Astrocyte (in vitro differentiated cells and primary cell): ENCODE measurements at regions not wholly inside any gene's neighbourhood (a gene's known extent, or its start where the extent isn't known, plus 50 kb on each side); places are given as distances from the start of the nearest gene placed in this dataset.

Source experiments
- DNase-seq: peaks from one replicate; pipeline ENCODE4 v3.0.0-alpha.2; 2010; ENCODE audit warnings: low read depth
- FAIRE-seq: peaks from 2 replicates; lab custom pipeline; 2011; peaks lifted over from hg19 to GRCh38; lab: Jason Lieb, UNC
- H2AFZ ChIP-seq: 2 replicates; pipeline ENCODE4 v1.6.0; 2012; ENCODE audit warnings: low read depth, low read length, inconsistent platforms
- H3K27ac ChIP-seq: 2 replicates; pipeline ENCODE4 v1.5.1; 2011; ENCODE audit warnings: low read depth, low read length, inconsistent platforms
- H3K27me3 ChIP-seq: 2 replicates; pipeline ENCODE4 v1.6.0; 2011; ENCODE audit warnings: low read length, inconsistent platforms; ENCODE audit not compliant: insufficient read depth
- H3K36me3 ChIP-seq: 2 replicates; pipeline ENCODE4 v1.5.1; 2011; ENCODE audit warnings: low read length, inconsistent platforms; ENCODE audit not compliant: insufficient read depth
- H3K4me1 ChIP-seq: 2 replicates; pipeline ENCODE4 v1.5.1; 2011; ENCODE audit warnings: low read length, inconsistent platforms; ENCODE audit not compliant: insufficient read depth
- H3K4me2 ChIP-seq: 2 replicates; pipeline ENCODE4 v1.6.0; 2012; ENCODE audit warnings: low read length, inconsistent platforms
- H3K4me3 ChIP-seq: 2 replicates; pipeline ENCODE4 v1.5.1; 2011; ENCODE audit warnings: low read depth, mild to moderate bottlenecking, low read length, inconsistent platforms; ENCODE audit not compliant: insufficient read depth
- H3K79me2 ChIP-seq: 2 replicates; pipeline ENCODE4 v1.6.0; 2012; ENCODE audit warnings: mild to moderate bottlenecking, low read length, inconsistent platforms; ENCODE audit not compliant: insufficient read depth
- H3K9ac ChIP-seq: 2 replicates; pipeline ENCODE4 v1.6.0; 2012; ENCODE audit warnings: mild to moderate bottlenecking, low read length, inconsistent platforms
- H3K9me3 ChIP-seq: 2 replicates; pipeline ENCODE4 v1.5.1; 2012; ENCODE audit warnings: low read depth, mild to moderate bottlenecking, low read length, inconsistent platforms; ENCODE audit not compliant: insufficient read depth
- H4K20me1 ChIP-seq: 2 replicates; pipeline ENCODE4 v1.6.0; 2012; ENCODE audit warnings: low read length, inconsistent platforms; ENCODE audit not compliant: insufficient read depth
- H3K27ac Mint-ChIP-seq: one replicate; pipeline ENCODE4 v1.8.0; 2021; ENCODE audit warnings: mild to moderate bottlenecking, mixed read lengths; ENCODE audit not compliant: unreplicated experiment
- H3K27me3 Mint-ChIP-seq: one replicate; pipeline ENCODE4 v1.8.0; 2021; ENCODE audit warnings: low read depth, mixed read lengths; ENCODE audit not compliant: unreplicated experiment
- H3K36me3 Mint-ChIP-seq: one replicate; pipeline ENCODE4 v1.8.0; 2021; ENCODE audit warnings: low read depth, mixed read lengths; ENCODE audit not compliant: unreplicated experiment
- H3K4me1 Mint-ChIP-seq: one replicate; pipeline ENCODE4 v1.8.0; 2021; ENCODE audit warnings: low read depth, mixed read lengths; ENCODE audit not compliant: unreplicated experiment
- H3K4me3 Mint-ChIP-seq: one replicate; pipeline ENCODE4 v1.8.0; 2021; ENCODE audit warnings: mild to moderate bottlenecking, moderate library complexity, mixed read lengths; ENCODE audit not compliant: unreplicated experiment
- H3K9me3 Mint-ChIP-seq: one replicate; pipeline ENCODE4 v1.8.0; 2021; ENCODE audit warnings: mild to moderate bottlenecking, mixed read lengths; ENCODE audit not compliant: unreplicated experiment
- CTCF ChIP-seq: IDR thresholded peaks from 2 replicates; pipeline ENCODE4 v1.5.1; 2011; ENCODE audit warnings: low read depth, mild to moderate bottlenecking, inconsistent platforms, low read length, moderate library complexity; ENCODE audit not compliant: insufficient read depth
- EZH2 ChIP-seq: IDR thresholded peaks from 2 replicates; pipeline ENCODE4 v1.6.1; 2012; ENCODE audit warnings: mild to moderate bottlenecking, low read length, inconsistent platforms; ENCODE audit not compliant: insufficient read depth

GRCh38 chr17:59465949-59466307, 99.5 kb upstream of the DHX40 start:
- Histone ChIP-seq H3K27ac (no peak overlapping the region), H3K36me3 (no peaks in the 10 kb centered on the region), H3K27me3 (peaks cover 2% of the 10 kb centered on the region), H3K4me1 (no peaks in the 10 kb centered on the region), H3K4me2 (no peak overlapping the region), H4K20me1 (no peaks in the 10 kb centered on the region), H3K9ac (no peak overlapping the region), H3K9me3 (no peaks in the 10 kb centered on the region), H3K4me3 (no peak overlapping the region), H3K79me2 (no peaks in the 10 kb centered on the region), H2AFZ (no peak overlapping the region)
- FAIRE-seq (no peak), DNase-seq (no peak)
- Mint-ChIP-seq H3K9me3 (no peaks in the 10 kb centered on the region), H3K27me3 (peaks cover 2% of the 10 kb centered on the region), H3K36me3 (no peaks in the 10 kb centered on the region), H3K27ac (no peak overlapping the region), H3K4me3 (no peak overlapping the region), H3K4me1 (peaks cover 3% of the 10 kb centered on the region)
- TF ChIP-seq CTCF (no peak), EZH2 (no peak)

GRCh38 chr17:59466946-59467801, 98.2 kb upstream of the DHX40 start:
- H3K36me3 Mint-ChIP-seq, result no peaks in the 10 kb centered on the region
- Histone ChIP-seq H4K20me1 (no peaks in the 10 kb centered on the region), H3K4me3 (no peak overlapping the region), H3K9me3 (no peaks in the 10 kb centered on the region), H3K9ac (no peak overlapping the region), H3K27ac (no peak overlapping the region), H2AFZ (no peak overlapping the region), H3K79me2 (no peaks in the 10 kb centered on the region), H3K4me2 (no peak overlapping the region), H3K27me3 (peaks cover 2% of the 10 kb centered on the region), H3K36me3 (no peaks in the 10 kb centered on the region), H3K4me1 (no peaks in the 10 kb centered on the region)
- DNase-seq (no peak), FAIRE-seq (no peak)
- H3K4me3 Mint-ChIP-seq, result no peak overlapping the region
- H3K27ac Mint-ChIP-seq, result no peak overlapping the region
- TF ChIP-seq EZH2 (no peak), CTCF (no peak)
- peaks cover 2% of the 10 kb centered on the region for H3K27me3 Mint-ChIP-seq
- no peaks in the 10 kb centered on the region for H3K9me3 Mint-ChIP-seq
- peaks cover 3% of the 10 kb centered on the region for H3K4me1 Mint-ChIP-seq

- Histone ChIP-seq H3K27ac (no peak overlapping the region), H2AFZ (no peak overlapping the region), H3K4me1 (no peaks in the 10 kb centered on the region), H3K4me3 (no peak overlapping the region), H4K20me1 (no peaks in the 10 kb centered on the region), H3K4me2 (no peak overlapping the region), H3K36me3 (no peaks in the 10 kb centered on the region), H3K9ac (no peak overlapping the region), H3K9me3 (no peaks in the 10 kb centered on the region), H3K27me3 (peaks cover 2% of the 10 kb centered on the region), H3K79me2 (no peaks in the 10 kb centered on the region)
- H3K9me3 Mint-ChIP-seq, result no peaks in the 10 kb centered on the region
- FAIRE-seq, result no peak
- DNase-seq, result no peak
- H3K27ac Mint-ChIP-seq, result no peak overlapping the region
- peaks cover 2% of the 10 kb centered on the region for H3K27me3 Mint-ChIP-seq
- no peaks in the 10 kb centered on the region for H3K36me3 Mint-ChIP-seq
- peaks cover 3% of the 10 kb centered on the region for H3K4me1 Mint-ChIP-seq
- TF ChIP-seq EZH2 (no peak), CTCF (no peak)
- H3K4me3 Mint-ChIP-seq, result no peak overlapping the region
Measured at GRCh38 chr17:59469786-59470485, 95.5 kb upstream of the DHX40 start.
